ENCODE measurements at regions not wholly inside any gene's neighbourhood (a gene's known extent, or its start where the extent isn't known, plus 50 kb on each side); places are given as distances from the start of the nearest gene placed in this dataset.

GRCh38 chr11:133705873-133706272, 139.4 kb downstream of the SPATA19 start:
- H3K9me3 ChIP-seq (ENCODE audit: low read length), result no peaks in the 10 kb centered on the region
- CTCF ChIA-PET (ENCODE audit: unreplicated experiment), result no interaction called here

GRCh38 chr11:133705074-133705648, 140.2 kb downstream of the SPATA19 start:
- POLR2A ChIA-PET, result no interaction called here
- H3K4me3 ChIP-seq (ENCODE audit: low read depth, low read length, poor library complexity, severe bottlenecking), result no peak overlapping the region
- no peak overlapping the region for H3K4me2 ChIP-seq (ENCODE audit: low read length)
- no peak for TF ChIP-seq EZH2phosphoT487 (IDR thresholded peaks at IDR 0.05; ENCODE audit: borderline replicate concordance, low read depth, low read length)
- TF ChIP-seq CTCF (conservative IDR thresholded peaks at IDR 0.05; ENCODE audit: low read length), result no peak
- intact Hi-C loops (cut with micrococcal nuclease; ENCODE audit: unreplicated experiment), result no loop called here
- no peaks in the 10 kb centered on the region for H3K79me2 ChIP-seq (ENCODE audit: insufficient read depth, low read depth, low read length)
- no TSS peak for BruUV-seq (replicated peaks)
- H4K20me1 ChIP-seq (ENCODE audit: insufficient read depth, low read length), result no peaks in the 10 kb centered on the region
- H3K9me2 ChIP-seq (ENCODE audit: insufficient read depth, low read length), result no peaks in the 10 kb centered on the region
- H3K9me3 ChIP-seq (ENCODE audit: low read length), result no peaks in the 10 kb centered on the region
- DNase-seq (ENCODE audit: low spot score), result no peak
- no peaks in the 10 kb centered on the region for H3K4me1 ChIP-seq (ENCODE audit: insufficient read depth, low read length, poor library complexity, severe bottlenecking)
- H3K27ac ChIP-seq (ENCODE audit: low read depth, low read length, poor library complexity, severe bottlenecking), result no peak overlapping the region
- H2AFZ ChIP-seq (ENCODE audit: low read length), result no peak overlapping the region
- no peaks in the 10 kb centered on the region for H3K36me3 ChIP-seq (ENCODE audit: insufficient read depth, low read length)
- CTCF ChIA-PET (ENCODE audit: unreplicated experiment), result no interaction called here

More at GRCh38 chr11:133705873-133706272, 139.4 kb downstream of the SPATA19 start:
- no peaks in the 10 kb centered on the region for H3K9me2 ChIP-seq (ENCODE audit: insufficient read depth, low read length)
- no TSS peak for BruUV-seq (replicated peaks)
- TF ChIP-seq CTCF (conservative IDR thresholded peaks at IDR 0.05; ENCODE audit: low read length) (no peak), EZH2phosphoT487 (IDR thresholded peaks at IDR 0.05; ENCODE audit: borderline replicate concordance, low read depth, low read length) (no peak)
- H2AFZ ChIP-seq (ENCODE audit: low read length), result no peak overlapping the region
- H3K79me2 ChIP-seq (ENCODE audit: insufficient read depth, low read depth, low read length), result no peaks in the 10 kb centered on the region
- no peaks in the 10 kb centered on the region for H3K36me3 ChIP-seq (ENCODE audit: insufficient read depth, low read length)
- DNase-seq (ENCODE audit: low spot score), result no peak
- H4K20me1 ChIP-seq (ENCODE audit: insufficient read depth, low read length), result no peaks in the 10 kb centered on the region
- no peak overlapping the region for H3K4me2 ChIP-seq (ENCODE audit: low read length)
- no peaks in the 10 kb centered on the region for H3K4me1 ChIP-seq (ENCODE audit: insufficient read depth, low read length, poor library complexity, severe bottlenecking)
- no peak overlapping the region for H3K27ac ChIP-seq (ENCODE audit: low read depth, low read length, poor library complexity, severe bottlenecking)
- intact Hi-C loops (cut with micrococcal nuclease; ENCODE audit: unreplicated experiment), result no loop called here
- no peak overlapping the region for H3K4me3 ChIP-seq (ENCODE audit: low read depth, low read length, poor library complexity, severe bottlenecking)
- POLR2A ChIA-PET, result no interaction called here

- POLR2A ChIA-PET, result no interaction called here
Measured at GRCh38 chr11:133699071-133699470, 146.2 kb downstream of the SPATA19 start.

More at GRCh38 chr11:133699071-133699470, 146.2 kb downstream of the SPATA19 start:
- Histone ChIP-seq H3K4me2 (ENCODE audit: low read length) (no peak overlapping the region), H3K9me2 (ENCODE audit: insufficient read depth, low read length) (no peaks in the 10 kb centered on the region), H3K79me2 (ENCODE audit: insufficient read depth, low read depth, low read length) (no peaks in the 10 kb centered on the region), H3K9me3 (ENCODE audit: low read length) (no peaks in the 10 kb centered on the region), H2AFZ (ENCODE audit: low read length) (no peak overlapping the region), H3K27ac (ENCODE audit: low read depth, low read length, poor library complexity, severe bottlenecking) (no peak overlapping the region), H3K4me3 (ENCODE audit: low read depth, low read length, poor library complexity, severe bottlenecking) (no peak overlapping the region), H3K4me1 (ENCODE audit: insufficient read depth, low read length, poor library complexity, severe bottlenecking) (no peaks in the 10 kb centered on the region), H4K20me1 (ENCODE audit: insufficient read depth, low read length) (no peaks in the 10 kb centered on the region), H3K36me3 (ENCODE audit: insufficient read depth, low read length) (no peaks in the 10 kb centered on the region)
- no peak for DNase-seq (ENCODE audit: low spot score)
- no TSS peak for BruUV-seq (replicated peaks)
- CTCF ChIA-PET (ENCODE audit: unreplicated experiment), result no interaction called here
- TF ChIP-seq CTCF (conservative IDR thresholded peaks at IDR 0.05; ENCODE audit: low read length), result no peak
- no peak for TF ChIP-seq EZH2phosphoT487 (IDR thresholded peaks at IDR 0.05; ENCODE audit: borderline replicate concordance, low read depth, low read length)
- intact Hi-C loops (cut with micrococcal nuclease; ENCODE audit: unreplicated experiment), result no loop called here

All from OCI-LY7 (cell line).